AG04450 (cell line): ENCODE measurements at regions not wholly inside any gene's neighbourhood (a gene's known extent, or its start where the extent isn't known, plus 50 kb on each side); places are given as distances from the start of the nearest gene placed in this dataset.

ENCODE experiments used
- CTCF ChIA-PET: fragments of 300-600, 350-600 bp; formaldehyde crosslinking; extraction: SDS; loops from one replicate; lab custom pipeline; 2022; ENCODE audit warnings: antibody characterized with exemption, inconsistent platforms; lab: Charles Lee
- POLR2A ChIA-PET: fragments of 350-600 bp; formaldehyde crosslinking; extraction: SDS; loops from one replicate; lab custom pipeline; 2021; ENCODE audit warnings: antibody characterized with exemption, inconsistent platforms; lab: Yijun Ruan, JAX
- DNase-seq: peaks from one replicate; pipeline ENCODE4 v3.0.0-alpha.2; 2011; ENCODE audit warnings: low read depth, low spot score
- H3K27ac ChIP-seq: one replicate; pipeline ENCODE4 v1.5.1; 2012; ENCODE audit warnings: low read depth, low read length, control low read depth
- H3K27me3 ChIP-seq: one replicate; pipeline ENCODE4 v1.6.0; 2012; ENCODE audit warnings: low read length; ENCODE audit not compliant: control insufficient read depth, insufficient read depth
- H3K4me3 ChIP-seq: 2 replicates; pipeline ENCODE4 v1.5.1; 2011; ENCODE audit warnings: mild to moderate bottlenecking, low read depth, low read length, control low read depth
- H3K9me3 ChIP-seq: 2 replicates; pipeline ENCODE4 v1.5.1; 2012; ENCODE audit warnings: low read length; ENCODE audit not compliant: control insufficient read depth, insufficient read depth
- CTCF ChIP-seq: IDR thresholded peaks from 2 replicates; pipeline ENCODE4 v1.5.1; 2011; ENCODE audit warnings: low read depth, low read length, control low read depth, inconsistent platforms

DNA sequence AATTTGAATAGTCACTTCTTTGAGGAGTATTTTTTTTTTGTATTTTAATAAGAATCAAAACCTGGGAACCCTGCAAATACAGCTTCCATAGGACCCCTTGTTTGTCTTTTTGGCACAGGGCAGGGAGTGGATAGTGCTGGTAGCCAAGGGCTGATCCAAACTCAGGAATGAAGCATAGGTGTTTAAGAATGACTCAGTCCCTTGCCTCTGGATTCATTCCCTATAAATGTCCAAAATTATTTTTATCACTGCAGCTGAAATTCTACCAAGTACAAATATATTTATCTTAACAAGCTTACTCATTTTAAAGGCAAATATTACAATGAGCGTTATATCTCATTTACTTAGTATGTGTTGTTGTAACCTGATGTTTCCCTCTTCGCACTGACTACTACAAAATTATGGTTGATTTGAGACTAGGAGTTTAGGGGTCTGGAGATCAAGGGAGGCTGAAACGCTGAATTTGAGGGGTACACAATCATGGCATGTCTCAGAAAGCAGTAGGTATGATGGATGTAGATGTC, 278.6 kb upstream of the LYPLAL1 start:
- ChIA-PET POLR2A (no interaction called here), CTCF (interaction anchor here (0.6 kb wide), 1 partner anchor 9 kb away, joined by 3 read pairs; no protein-coding TSS in a partner anchor)
- no peak for TF ChIP-seq CTCF
- no peak for DNase-seq
- no peak overlapping the region for H3K4me3 ChIP-seq
- no peaks in the 10 kb centered on the region for H3K9me3 ChIP-seq
- H3K27me3 ChIP-seq: no peaks in the 10 kb centered on the region
- no peak overlapping the region for H3K27ac ChIP-seq

DNA sequence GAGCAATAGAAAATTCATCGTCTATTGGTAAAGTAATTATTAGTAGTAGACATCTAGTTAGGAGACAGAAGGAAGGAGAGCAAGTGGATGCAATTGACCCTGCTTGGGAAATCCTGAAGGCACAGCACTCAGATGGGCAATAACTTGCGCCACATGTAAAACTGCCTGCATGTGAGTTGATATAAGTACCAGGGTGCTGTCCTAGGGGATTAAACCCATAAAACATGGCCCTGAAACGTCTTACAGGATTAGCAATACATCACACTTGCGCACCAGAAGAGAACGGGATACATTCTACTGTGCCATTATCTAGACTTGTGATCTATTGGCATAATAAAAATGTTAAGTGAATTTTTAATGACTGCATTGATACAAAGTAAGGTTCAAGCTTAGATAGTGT, 277.5 kb upstream of the LYPLAL1 start:
- H3K9me3 ChIP-seq: no peaks in the 10 kb centered on the region
- ChIA-PET POLR2A (no interaction called here), CTCF (no interaction called here)
- no peaks in the 10 kb centered on the region for H3K27me3 ChIP-seq
- TF ChIP-seq CTCF: no peak
- no peak for DNase-seq
- H3K4me3 ChIP-seq: no peak overlapping the region
- H3K27ac ChIP-seq: no peak overlapping the region

- POLR2A ChIA-PET: no interaction called here
- CTCF ChIA-PET: no interaction called here
- no peaks in the 10 kb centered on the region for H3K9me3 ChIP-seq
- no peak overlapping the region for H3K4me3 ChIP-seq
- H3K27me3 ChIP-seq: no peaks in the 10 kb centered on the region
- no peak for DNase-seq
- no peak overlapping the region for H3K27ac ChIP-seq
- TF ChIP-seq CTCF: no peak
Measured at GRCh38 chr1:218898921-218899320, 274.8 kb upstream of the LYPLAL1 start.

DNA sequence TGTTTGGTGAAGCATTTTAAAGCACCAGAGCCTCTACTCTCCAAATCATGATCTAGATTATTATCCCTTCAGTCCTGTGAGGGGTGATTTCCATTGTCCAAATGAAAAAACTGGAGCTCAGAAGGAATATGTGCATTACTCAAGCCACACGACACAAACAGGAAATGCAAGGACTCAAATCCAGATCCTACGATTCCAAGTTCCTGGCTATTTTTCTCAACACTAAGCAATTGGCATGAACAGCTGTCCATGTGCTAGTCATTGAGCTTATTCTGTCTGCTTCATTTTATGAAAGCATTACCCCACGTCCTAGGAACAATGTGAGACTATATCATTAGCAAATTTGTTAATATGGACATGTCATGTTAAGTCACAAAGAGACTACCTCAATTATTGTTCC, 273.1 kb upstream of the LYPLAL1 start:
- ChIA-PET POLR2A (no interaction called here), CTCF (no interaction called here)
- no peaks in the 10 kb centered on the region for H3K9me3 ChIP-seq
- no peak for DNase-seq
- no peak overlapping the region for H3K27ac ChIP-seq
- H3K27me3 ChIP-seq: no peaks in the 10 kb centered on the region
- TF ChIP-seq CTCF: no peak
- H3K4me3 ChIP-seq: no peak overlapping the region

DNA sequence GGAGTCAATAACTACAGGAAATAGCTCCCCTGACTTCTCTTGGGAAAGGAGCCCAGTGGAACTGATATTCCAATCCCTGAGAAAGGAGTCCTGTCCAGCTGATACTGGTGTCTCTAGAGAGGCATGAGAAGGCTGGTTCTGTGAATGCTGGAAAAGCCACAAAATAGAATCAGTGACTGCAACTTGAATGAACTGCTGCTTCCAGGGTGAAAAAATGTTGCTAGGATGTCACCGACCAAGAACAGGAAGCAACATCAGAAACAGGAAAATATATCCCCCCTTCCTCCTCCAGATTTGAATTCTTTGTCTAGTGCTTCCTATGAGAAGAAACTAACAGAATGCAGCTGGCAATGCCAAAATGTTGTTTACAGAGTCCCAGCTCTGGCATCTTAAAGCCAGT, 269.3 kb upstream of the LYPLAL1 start:
- H3K27ac ChIP-seq: no peak overlapping the region
- H3K27me3 ChIP-seq: no peaks in the 10 kb centered on the region
- ChIA-PET CTCF (interaction anchor here (1.1 kb wide), 1 partner anchor 9 kb away, joined by 3 read pairs; no protein-coding TSS in a partner anchor), POLR2A (no interaction called here)
- H3K4me3 ChIP-seq: no peak overlapping the region
- no peaks in the 10 kb centered on the region for H3K9me3 ChIP-seq
- DNase-seq: no peak
- no peak for TF ChIP-seq CTCF
